ENCODE measurements at regions not wholly inside any gene's neighbourhood (a gene's known extent, or its start where the extent isn't known, plus 50 kb on each side); places are given as distances from the start of the nearest gene placed in this dataset.

- TF ChIP-seq CTCF (IDR thresholded peaks at IDR 0.05), result no peak
- no peak for TF ChIP-seq FOXM1 (IDR thresholded peaks at IDR 0.05; ENCODE audit: low read depth)
- no peak for TF ChIP-seq POLR2AphosphoS5 (IDR thresholded peaks at IDR 0.05; ENCODE audit: low read depth, low read length)
- no peak for TF ChIP-seq EP300 (IDR thresholded peaks at IDR 0.05; ENCODE audit: borderline replicate concordance in 1 of 2, low read depth in 1 of 2, low read length in 1 of 2)
- TF ChIP-seq REST (IDR thresholded peaks at IDR 0.05; ENCODE audit: low read depth, low read length), result no peak
- TF ChIP-seq MAX (IDR thresholded peaks at IDR 0.05; ENCODE audit: low read depth), result no peak
- no peak for TF ChIP-seq SIN3A (IDR thresholded peaks at IDR 0.05; ENCODE audit: borderline replicate concordance, low read depth, low read length)
- TF ChIP-seq RFX5 (IDR thresholded peaks at IDR 0.05; ENCODE audit: low read length), result no peak
- TF ChIP-seq EZH2phosphoT487 (IDR thresholded peaks at IDR 0.05; ENCODE audit: borderline replicate concordance, low read depth), result no peak
- no peak for TF ChIP-seq RAD21 (IDR thresholded peaks at IDR 0.05; ENCODE audit: low read length)
- no peak for TF ChIP-seq SMC3 (IDR thresholded peaks at IDR 0.05; ENCODE audit: low read depth, low read length)
- TF ChIP-seq JUND (IDR thresholded peaks at IDR 0.05), result no peak
- no peak for TF ChIP-seq USF2 (IDR thresholded peaks at IDR 0.05; ENCODE audit: borderline replicate concordance, low read depth, low read length)
- no peak for TF ChIP-seq NRF1 (IDR thresholded peaks at IDR 0.05; ENCODE audit: low read depth, low read length)
Observed at GRCh38 chr7:1342090-1342640, 109.5 kb downstream of the UNCX start.
